GM13976 (cell line): ENCODE measurements at regions not wholly inside any gene's neighbourhood (a gene's known extent, or its start where the extent isn't known, plus 50 kb on each side); places are given as distances from the start of the nearest gene placed in this dataset.

Source experiments
- DNase-seq: peaks from one replicate; pipeline ENCODE4 v3.0.0; 2012; ENCODE audit warnings: low spot score
- CTCF ChIP-seq: IDR thresholded peaks from 2 replicates; pipeline ENCODE4 v1.5.1; 2012; ENCODE audit warnings: borderline replicate concordance, mild to moderate bottlenecking; ENCODE audit not compliant: insufficient read depth; ENCODE audit errors: extremely low read depth, missing control alignments, control extremely low read depth
- in situ Hi-C: fragments of 300-500 bp; cut with MboI; formaldehyde crosslinking; loops from one replicate; pipeline ENCODE4 v1.12.0; 2022; ENCODE audit warnings: low sequenced_read_pairs, mixed read lengths, inconsistent platforms; ENCODE audit not compliant: unreplicated experiment

- no peak for TF ChIP-seq CTCF
- no peak for DNase-seq
- in situ Hi-C loops, result no loop called here
Observed at GRCh38 chr1:164033782-164034181, 525.2 kb upstream of the PBX1 start.

GRCh38 chr1:164040754-164041153, 518.2 kb upstream of the PBX1 start:
- in situ Hi-C loops, result no loop called here
- TF ChIP-seq CTCF, result no peak
- DNase-seq, result no peak

GRCh38 chr1:164051782-164052181, 507.2 kb upstream of the PBX1 start:
- no peak for DNase-seq
- TF ChIP-seq CTCF, result no peak
- in situ Hi-C loops, result no loop called here

GRCh38 chr1:164054331-164054730, 504.7 kb upstream of the PBX1 start:
- in situ Hi-C loops, result no loop called here
- no peak for TF ChIP-seq CTCF
- DNase-seq, result no peak

GRCh38 chr1:164058198-164058597, 500.8 kb upstream of the PBX1 start:
- TF ChIP-seq CTCF, result no peak
- in situ Hi-C loops, result no loop called here
- no peak for DNase-seq

- TF ChIP-seq CTCF, result no peak
- in situ Hi-C loops, result no loop called here
- DNase-seq, result no peak
Observed at GRCh38 chr1:164061528-164061927, 497.5 kb upstream of the PBX1 start.

GRCh38 chr1:164064501-164064900, 494.5 kb upstream of the PBX1 start:
- in situ Hi-C loops, result no loop called here
- no peak for DNase-seq
- no peak for TF ChIP-seq CTCF
